Esophagus muscularis mucosa (tissue), 4 donors: ENCODE measurements at regions not wholly inside any gene's neighbourhood (a gene's known extent, or its start where the extent isn't known, plus 50 kb on each side); places are given as distances from the start of the nearest gene placed in this dataset.

Experiments used
- EP300 ChIP-seq: sonication (generic); formaldehyde crosslinking; IDR thresholded peaks from one replicate; pipeline ENCODE4 v1.6.1; 2017; ENCODE audit warnings: antibody characterized with exemption
- POLR2A ChIP-seq: fragments of 450-650 bp; IDR thresholded peaks from one replicate; pipeline ENCODE4 v1.6.1; 2017; ENCODE audit warnings: antibody characterized with exemption, moderate library complexity, mild to moderate bottlenecking, low read depth
- TF ChIP-seq, protein P1 (sequence below), 3 experiments: fragments of 200-600 bp in 2 of 3; fragments of 450-650 bp in 1 of 3; sonication (generic) in 2 of 3; IDR thresholded peaks; one replicate each; pipeline ENCODE4 v1.5.1; 2017 to 2019; ENCODE audit warnings: antibody characterized with exemption in 3 of 3, mild to moderate bottlenecking in 2 of 3, moderate library complexity in 1 of 3

- TF ChIP-seq EP300, result no peak
- TF ChIP-seq, protein P1, sequence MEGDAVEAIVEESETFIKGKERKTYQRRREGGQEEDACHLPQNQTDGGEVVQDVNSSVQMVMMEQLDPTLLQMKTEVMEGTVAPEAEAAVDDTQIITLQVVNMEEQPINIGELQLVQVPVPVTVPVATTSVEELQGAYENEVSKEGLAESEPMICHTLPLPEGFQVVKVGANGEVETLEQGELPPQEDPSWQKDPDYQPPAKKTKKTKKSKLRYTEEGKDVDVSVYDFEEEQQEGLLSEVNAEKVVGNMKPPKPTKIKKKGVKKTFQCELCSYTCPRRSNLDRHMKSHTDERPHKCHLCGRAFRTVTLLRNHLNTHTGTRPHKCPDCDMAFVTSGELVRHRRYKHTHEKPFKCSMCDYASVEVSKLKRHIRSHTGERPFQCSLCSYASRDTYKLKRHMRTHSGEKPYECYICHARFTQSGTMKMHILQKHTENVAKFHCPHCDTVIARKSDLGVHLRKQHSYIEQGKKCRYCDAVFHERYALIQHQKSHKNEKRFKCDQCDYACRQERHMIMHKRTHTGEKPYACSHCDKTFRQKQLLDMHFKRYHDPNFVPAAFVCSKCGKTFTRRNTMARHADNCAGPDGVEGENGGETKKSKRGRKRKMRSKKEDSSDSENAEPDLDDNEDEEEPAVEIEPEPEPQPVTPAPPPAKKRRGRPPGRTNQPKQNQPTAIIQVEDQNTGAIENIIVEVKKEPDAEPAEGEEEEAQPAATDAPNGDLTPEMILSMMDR (IDR thresholded peaks at IDR 0.05), result no peak
- TF ChIP-seq POLR2A, result no peak
Measured at GRCh38 chr12:77686760-77687159, 143.9 kb upstream of the NAV3 start.
